Activated naive CD8-positive, alpha-beta T cell treated with anti-CD3 and anti-CD28 coated beads, Interleukin-2, amount 10 ng/mL, durations not matched to agents 7 days and 5 days (primary cell): ENCODE measurements at regions not wholly inside any gene's neighbourhood (a gene's known extent, or its start where the extent isn't known, plus 50 kb on each side); places are given as distances from the start of the nearest gene placed in this dataset.
"Not testable (repeated sequence)": the region's sequence is repeated elsewhere in the genome, so short reads cannot be mapped to it uniquely, and the experiment has no call there.

Experiments
- ATAC-seq: fragments of 150-1000 bp; cut with Tn5 transposase; one replicate; pipeline ENCODE4 v1.10.0; 2021; ENCODE audit warnings: low read depth, moderate library complexity
- POLR2A ChIA-PET: fragments of 350-600 bp; sonication (Branson Sonifier 250); formaldehyde crosslinking; loops from one replicate; lab custom pipeline; 2021; ENCODE audit warnings: antibody characterized with exemption; lab: Charles Lee
- DNase-seq: peaks from one replicate; pipeline ENCODE4 v3.0.0; 2021
- H3K27ac Mint-ChIP-seq: one replicate; pipeline ENCODE4 v1.8.0; 2022; ENCODE audit warnings: mild to moderate bottlenecking, mixed read lengths
- H3K27me3 Mint-ChIP-seq: one replicate; pipeline ENCODE4 v1.8.0; 2022; ENCODE audit warnings: mild to moderate bottlenecking, moderate library complexity, mixed read lengths
- H3K36me3 Mint-ChIP-seq: one replicate; pipeline ENCODE4 v1.8.0; 2021; ENCODE audit warnings: mild to moderate bottlenecking, mixed read lengths
- H3K4me1 Mint-ChIP-seq: one replicate; pipeline ENCODE4 v1.8.0; 2021; ENCODE audit warnings: mixed read lengths
- H3K4me3 Mint-ChIP-seq: one replicate; pipeline ENCODE4 v1.8.0; 2022; ENCODE audit warnings: mild to moderate bottlenecking, moderate library complexity, mixed read lengths
- H3K9me3 Mint-ChIP-seq: one replicate; pipeline ENCODE4 v1.8.0; 2021; ENCODE audit warnings: mixed read lengths

DNA sequence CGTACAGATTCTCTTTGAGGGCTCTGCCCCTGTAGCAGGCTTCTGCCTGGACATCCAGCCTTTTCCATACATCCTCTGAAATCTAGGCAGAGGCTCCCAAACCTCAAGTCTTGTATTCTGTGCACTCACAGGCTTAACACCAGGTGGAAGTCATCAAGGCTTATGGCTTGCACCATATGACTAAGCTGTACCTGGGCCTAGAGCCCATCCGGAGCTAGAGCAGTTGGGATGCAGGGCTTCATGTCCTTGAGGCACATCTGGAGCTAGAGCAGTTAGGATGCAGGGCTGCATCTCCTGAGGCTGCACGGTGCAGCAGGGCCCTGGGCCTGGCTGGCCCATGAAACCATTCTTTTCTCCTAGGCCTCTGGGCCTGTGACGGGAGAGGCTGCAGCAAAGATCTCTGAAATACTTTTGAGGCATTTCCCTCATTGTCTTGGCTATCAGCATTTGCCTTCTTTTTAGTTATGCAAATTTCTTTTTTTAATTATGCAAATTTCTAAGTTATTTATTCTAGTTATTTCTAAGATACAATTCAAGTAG, 98.7 kb downstream of the CD24 start:
- POLR2A ChIA-PET = no interaction called here
- Mint-ChIP-seq H3K9me3 (peaks cover 4% of the 10 kb centered on the region), H3K36me3 (no peaks in the 10 kb centered on the region), H3K27me3 (peaks cover 6% of the 10 kb centered on the region), H3K4me3 (no peak overlapping the region), H3K27ac (no peak overlapping the region), H3K4me1 (no peaks in the 10 kb centered on the region)
- no peak for ATAC-seq
- DNase-seq = no peak

DNA sequence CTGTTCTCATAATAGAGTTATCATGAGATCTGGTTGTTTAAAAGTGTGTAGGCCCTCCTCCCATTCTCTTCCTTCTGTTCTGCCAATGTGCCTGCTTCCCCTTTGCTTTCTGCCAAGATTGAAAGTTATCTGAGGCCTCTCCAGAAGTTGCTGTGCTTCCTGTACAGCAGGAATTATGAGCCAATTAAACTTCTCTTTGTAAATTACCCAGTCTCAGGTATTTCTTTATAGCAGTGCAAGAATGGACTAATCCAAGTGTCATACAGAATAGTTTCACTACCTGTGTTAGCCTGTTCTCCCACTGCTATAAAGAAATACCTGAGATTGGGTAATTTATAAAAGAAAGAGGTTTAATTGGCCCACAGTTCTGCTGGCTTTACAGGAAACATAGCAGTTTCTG, 100.0 kb downstream of the CD24 start:
- peaks cover 5% of the 10 kb centered on the region for H3K27me3 Mint-ChIP-seq
- POLR2A ChIA-PET = no interaction called here
- H3K27ac Mint-ChIP-seq = no peak overlapping the region
- peaks cover 4% of the 10 kb centered on the region for H3K9me3 Mint-ChIP-seq
- H3K4me1 Mint-ChIP-seq = no peaks in the 10 kb centered on the region
- no peaks in the 10 kb centered on the region for H3K36me3 Mint-ChIP-seq
- ATAC-seq = no peak
- H3K4me3 Mint-ChIP-seq = no peak overlapping the region
- DNase-seq = no peak

DNA sequence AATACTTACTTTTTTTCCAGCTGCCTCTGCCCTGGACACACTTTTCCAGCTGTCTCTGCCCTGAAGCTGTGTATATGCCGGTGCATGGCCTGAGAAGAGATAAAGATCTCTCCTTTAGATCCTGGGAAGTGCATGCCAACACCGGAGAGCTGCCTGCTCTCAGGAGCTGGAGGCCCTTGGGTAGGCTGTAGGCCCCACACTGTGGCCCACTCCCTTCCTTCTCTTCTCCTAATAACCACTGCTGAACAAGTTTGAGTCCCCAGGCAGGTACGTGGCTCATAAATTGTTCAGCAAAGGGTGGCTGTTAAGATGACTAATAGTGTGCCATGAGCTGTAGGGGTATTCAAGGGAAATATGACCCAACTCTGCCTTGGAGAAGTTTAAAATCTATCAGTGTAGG, 102.5 kb downstream of the CD24 start:
- Mint-ChIP-seq H3K27me3 (peaks cover 2% of the 10 kb centered on the region), H3K9me3 (peaks cover 4% of the 10 kb centered on the region), H3K4me1 (no peaks in the 10 kb centered on the region), H3K4me3 (no peak overlapping the region), H3K36me3 (no peaks in the 10 kb centered on the region), H3K27ac (no peak overlapping the region)
- POLR2A ChIA-PET = no interaction called here
- DNase-seq = no peak
- ATAC-seq = no peak

DNA sequence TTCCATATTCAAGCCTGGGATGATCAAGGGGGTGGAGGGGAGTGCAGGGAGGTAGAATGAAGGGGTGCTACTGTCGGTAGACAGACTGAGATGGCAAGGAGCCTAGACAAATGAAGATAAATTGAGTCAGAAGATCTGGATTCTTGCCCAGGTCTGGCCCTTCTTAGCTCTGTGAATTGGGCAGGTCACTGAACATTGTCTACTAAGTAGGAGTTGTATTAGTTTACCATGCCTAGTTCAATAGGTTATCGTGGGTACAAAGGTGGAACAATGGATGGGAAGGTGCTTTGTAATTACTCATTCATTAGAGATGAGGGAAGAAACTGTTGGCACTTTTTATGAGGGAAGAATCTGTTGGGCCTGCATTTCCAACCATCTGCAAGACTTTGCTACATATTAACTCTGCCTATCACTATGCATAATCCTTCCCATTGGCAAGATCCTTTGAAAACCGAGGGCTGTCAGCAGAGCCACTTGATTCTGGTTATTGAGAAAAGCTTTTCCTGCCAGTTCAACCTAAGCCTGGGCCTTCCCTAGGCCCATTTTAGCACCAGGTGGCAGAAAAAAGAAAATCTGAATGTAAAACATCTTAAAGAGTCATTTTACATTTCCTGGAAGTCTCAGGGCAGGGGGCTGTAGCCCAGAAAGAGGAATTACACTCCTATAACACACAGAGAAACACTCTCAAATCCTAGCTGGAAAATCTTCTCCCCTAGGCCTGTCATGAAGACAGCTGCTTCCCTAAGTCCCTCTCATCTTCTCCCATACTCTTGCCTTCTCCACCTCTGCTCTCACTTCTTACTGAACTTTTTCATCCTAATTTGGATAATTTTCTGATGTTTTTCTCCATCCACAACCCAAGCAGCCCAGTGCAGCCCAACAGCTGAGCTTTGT, 103.5 kb downstream of the CD24 start:
- POLR2A ChIA-PET = no interaction called here
- H3K36me3 Mint-ChIP-seq = no peaks in the 10 kb centered on the region
- H3K4me3 Mint-ChIP-seq = no peak overlapping the region
- no peaks in the 10 kb centered on the region for H3K4me1 Mint-ChIP-seq
- ATAC-seq (no peak), DNase-seq (no peak)
- H3K9me3 Mint-ChIP-seq = no peaks in the 10 kb centered on the region
- H3K27me3 Mint-ChIP-seq = no peaks in the 10 kb centered on the region
- H3K27ac Mint-ChIP-seq = no peak overlapping the region

DNA sequence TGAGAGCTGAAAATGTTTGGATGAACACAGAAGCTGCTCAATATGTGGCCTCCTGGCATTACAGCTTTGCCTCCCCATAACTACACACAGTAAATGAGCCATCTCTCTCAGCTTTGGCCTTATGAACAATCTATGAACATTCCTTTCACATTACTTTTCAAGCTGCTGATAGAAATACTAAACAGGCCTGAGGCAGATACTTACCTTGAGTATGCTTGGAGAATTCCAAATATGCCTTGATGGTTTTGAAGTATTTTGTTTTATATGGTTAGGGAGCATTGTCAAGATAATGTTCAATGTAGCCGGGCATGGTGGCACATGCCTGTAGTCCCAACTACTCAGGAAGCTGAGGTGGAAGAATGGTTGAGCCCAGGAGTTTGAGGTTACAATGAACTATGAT, 104.5 kb downstream of the CD24 start:
- Mint-ChIP-seq H3K27me3 (no peaks in the 10 kb centered on the region), H3K4me1 (no peaks in the 10 kb centered on the region), H3K27ac (no peak overlapping the region), H3K9me3 (no peaks in the 10 kb centered on the region), H3K4me3 (no peak overlapping the region), H3K36me3 (no peaks in the 10 kb centered on the region)
- no peak for ATAC-seq
- POLR2A ChIA-PET = no interaction called here
- DNase-seq = no peak

DNA sequence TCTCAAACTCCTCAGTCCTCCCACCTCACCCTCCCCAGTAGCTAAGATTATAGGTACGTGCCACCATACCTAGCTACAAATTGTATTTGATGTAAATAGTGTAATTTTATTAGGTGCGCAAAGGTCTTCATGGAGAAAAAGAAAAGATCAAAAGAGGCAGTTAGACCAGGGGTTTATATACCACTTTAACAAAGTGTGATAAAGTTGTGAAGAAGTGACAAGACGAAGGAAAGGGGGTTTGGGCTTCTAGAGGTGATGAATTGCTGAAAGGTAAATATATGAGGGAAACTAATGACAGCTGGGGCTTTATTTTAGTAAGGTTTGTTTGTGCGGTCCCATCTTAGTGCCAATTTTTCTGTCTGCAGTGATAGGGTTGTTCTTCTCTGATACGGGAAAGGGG, 105.3 kb downstream of the CD24 start:
- ATAC-seq (no peak), DNase-seq (no peak)
- Mint-ChIP-seq H3K4me1 (no peaks in the 10 kb centered on the region), H3K27ac (no peak overlapping the region), H3K4me3 (no peak overlapping the region), H3K27me3 (no peaks in the 10 kb centered on the region), H3K36me3 (no peaks in the 10 kb centered on the region), H3K9me3 (no peaks in the 10 kb centered on the region)
- POLR2A ChIA-PET = no interaction called here

DNA sequence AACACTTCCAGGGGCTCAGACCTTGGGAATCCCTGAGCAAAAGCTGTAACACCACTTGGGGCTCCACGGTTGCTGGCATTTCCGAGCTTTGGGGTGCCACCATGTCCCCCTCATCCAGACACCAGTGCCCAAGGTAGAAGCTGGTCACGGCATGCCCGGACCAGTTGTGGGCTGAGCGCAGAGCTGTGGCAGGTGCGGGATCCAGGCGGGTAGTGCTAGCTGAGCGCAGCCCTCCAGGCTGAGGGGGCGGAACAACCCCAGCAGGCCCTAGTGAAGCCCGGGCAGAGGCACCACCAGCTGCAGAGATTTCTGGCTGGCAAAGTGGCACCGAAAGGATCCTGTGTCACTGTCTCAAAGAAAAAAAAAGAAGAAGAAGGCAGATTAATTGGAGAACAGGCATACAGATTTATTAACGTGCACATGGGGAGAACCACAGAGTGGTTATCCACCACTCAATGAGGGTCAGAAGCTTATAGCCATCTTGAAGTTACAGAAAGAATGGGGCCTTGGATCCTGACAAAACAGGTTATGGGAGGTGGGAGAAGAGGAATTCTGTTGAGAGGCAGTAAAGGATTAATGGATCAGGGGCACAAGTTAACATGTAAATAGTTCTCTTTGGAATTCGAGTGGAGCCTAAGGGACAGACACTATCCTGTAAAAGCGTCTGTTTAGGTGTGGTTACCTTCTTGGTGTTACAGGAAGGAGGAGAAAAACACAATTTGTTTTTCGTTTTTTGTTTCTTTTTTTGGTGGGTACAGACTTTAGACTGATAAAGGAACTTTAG, 107.5 kb downstream of the CD24 start:
- no peaks in the 10 kb centered on the region for H3K4me1 Mint-ChIP-seq
- no peaks in the 10 kb centered on the region for H3K36me3 Mint-ChIP-seq
- DNase-seq = no peak
- H3K4me3 Mint-ChIP-seq = no peak overlapping the region
- POLR2A ChIA-PET = no interaction called here
- ATAC-seq = no peak
- H3K27ac Mint-ChIP-seq = no peak overlapping the region
- no peaks in the 10 kb centered on the region for H3K27me3 Mint-ChIP-seq
- peaks cover 3% of the 10 kb centered on the region for H3K9me3 Mint-ChIP-seq

DNA sequence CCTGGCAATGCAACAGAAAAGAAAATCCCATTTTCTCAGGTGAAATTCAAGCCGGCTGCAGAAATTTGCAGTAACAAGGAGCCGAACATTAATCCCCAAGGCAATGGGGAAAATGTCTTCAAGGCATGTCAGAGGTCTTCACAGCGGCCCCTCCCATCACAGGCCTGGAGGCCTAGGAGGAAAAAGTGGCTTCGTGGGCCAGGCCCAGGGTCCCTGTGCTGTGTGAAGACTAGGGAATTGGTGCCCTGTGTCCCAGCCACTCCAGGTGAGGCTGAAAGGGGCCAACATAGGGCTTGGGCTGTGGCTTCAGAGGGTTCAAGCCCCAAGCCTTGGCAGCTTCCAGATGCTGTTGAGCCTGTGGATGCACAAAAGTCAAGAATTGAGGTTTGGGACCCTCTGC, 111.7 kb downstream of the CD24 start:
- no peak overlapping the region for H3K4me3 Mint-ChIP-seq
- H3K9me3 Mint-ChIP-seq = peaks cover 3% of the 10 kb centered on the region
- POLR2A ChIA-PET = no interaction called here
- no peaks in the 10 kb centered on the region for H3K27me3 Mint-ChIP-seq
- ATAC-seq (no peak), DNase-seq (no peak)
- H3K27ac Mint-ChIP-seq = no peak overlapping the region
- no peaks in the 10 kb centered on the region for H3K36me3 Mint-ChIP-seq
- H3K4me1 Mint-ChIP-seq = no peaks in the 10 kb centered on the region

DNA sequence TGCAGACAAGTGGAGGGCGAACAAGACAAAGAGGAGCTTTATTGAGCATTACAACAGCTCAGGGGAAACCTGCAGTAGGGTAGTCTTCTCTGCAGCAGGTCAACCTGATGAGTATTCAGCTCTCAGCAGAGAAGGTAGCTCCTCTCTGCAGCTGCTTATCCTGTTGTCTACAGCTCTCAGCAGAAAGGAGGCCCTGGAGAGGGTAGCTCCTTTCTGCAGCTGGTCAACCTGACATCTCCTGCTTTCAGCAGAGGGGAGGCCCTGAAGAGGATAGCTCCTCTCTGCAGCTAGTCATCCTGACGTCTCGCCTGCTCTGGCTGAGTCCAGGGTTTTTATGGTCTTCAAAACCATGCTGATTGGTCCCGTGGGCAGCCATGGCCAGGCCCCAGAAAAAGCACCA, 113.6 kb downstream of the CD24 start:
- POLR2A ChIA-PET = no interaction called here
- no peaks in the 10 kb centered on the region for H3K4me1 Mint-ChIP-seq
- H3K9me3 Mint-ChIP-seq = peaks cover 3% of the 10 kb centered on the region
- no peaks in the 10 kb centered on the region for H3K27me3 Mint-ChIP-seq
- no peaks in the 10 kb centered on the region for H3K36me3 Mint-ChIP-seq
- H3K27ac Mint-ChIP-seq = no peak overlapping the region
- ATAC-seq (no peak), DNase-seq (no peak)
- H3K4me3 Mint-ChIP-seq = no peak overlapping the region

DNA sequence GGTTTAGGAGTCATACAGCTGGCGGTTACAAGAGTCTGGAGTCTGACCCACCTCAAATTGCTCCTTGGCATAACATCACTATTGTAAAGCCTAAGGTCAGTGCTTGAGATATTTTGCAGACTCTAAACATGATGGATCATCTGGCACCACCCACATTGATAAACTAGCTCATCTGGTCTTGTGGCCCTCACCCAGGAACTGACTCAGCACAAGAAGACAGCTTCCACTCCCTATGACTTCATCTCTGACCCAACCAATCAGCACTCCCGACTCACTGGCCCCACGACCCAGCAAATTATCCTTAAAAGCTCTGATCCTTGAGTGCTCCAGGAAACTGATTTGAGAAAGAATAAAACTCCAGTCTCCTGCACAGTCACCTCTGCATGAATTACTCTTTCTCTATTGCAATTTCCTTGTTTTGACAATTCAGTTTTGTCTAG, 115.9 kb downstream of the CD24 start:
- no peaks in the 10 kb centered on the region for H3K4me1 Mint-ChIP-seq
- H3K4me3 Mint-ChIP-seq = no peak overlapping the region
- DNase-seq (no peak), ATAC-seq (no peak)
- H3K27me3 Mint-ChIP-seq = peaks cover 6% of the 10 kb centered on the region
- no peak overlapping the region for H3K27ac Mint-ChIP-seq
- H3K36me3 Mint-ChIP-seq = no peaks in the 10 kb centered on the region
- H3K9me3 Mint-ChIP-seq = peaks cover 3% of the 10 kb centered on the region
- POLR2A ChIA-PET = no interaction called here

DNA sequence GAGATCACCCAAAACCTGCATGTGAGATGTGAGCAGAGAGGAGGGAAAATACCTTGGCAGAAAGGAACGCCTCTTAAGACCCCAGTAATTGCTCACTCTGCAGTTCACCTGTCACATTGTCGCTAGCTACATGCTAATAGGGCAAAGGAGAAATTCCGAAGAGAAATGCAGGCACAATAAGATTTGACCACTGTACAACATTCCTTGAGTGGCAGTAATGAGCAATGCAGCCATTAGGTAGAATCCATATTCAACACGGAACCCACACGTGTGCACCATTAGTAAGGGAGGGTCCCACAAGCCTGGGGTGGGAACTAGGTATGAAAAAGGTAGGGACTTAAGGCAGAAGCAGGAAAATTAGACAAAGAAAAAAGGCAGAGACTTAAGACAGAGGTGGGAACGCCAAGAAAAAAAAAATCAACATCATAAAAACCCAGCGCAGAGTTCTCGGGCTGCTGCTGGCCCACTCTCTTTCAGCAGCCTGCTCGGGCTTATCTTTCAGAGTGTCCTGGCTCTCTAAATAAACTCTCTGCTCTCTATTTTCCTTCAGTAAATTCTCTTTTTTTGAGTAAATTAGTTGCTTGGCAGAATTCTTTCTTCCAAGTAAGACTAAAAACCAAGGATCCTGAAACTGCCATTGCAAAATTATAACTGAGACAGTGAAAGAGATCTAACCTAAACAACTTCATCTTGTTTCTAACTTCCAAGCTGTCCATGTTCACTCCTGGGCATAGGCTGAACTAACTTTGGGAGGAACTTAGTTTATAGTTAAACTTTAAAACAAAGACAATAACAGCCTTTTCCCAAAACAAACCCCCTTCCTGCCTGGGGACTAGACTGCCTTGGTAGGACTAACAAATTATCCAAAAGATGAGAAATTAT, 116.5 kb downstream of the CD24 start:
- DNase-seq (no peak), ATAC-seq (no peak)
- POLR2A ChIA-PET = no interaction called here
- Mint-ChIP-seq H3K27me3 (peaks cover 6% of the 10 kb centered on the region), H3K4me3 (no peak overlapping the region), H3K4me1 (no peaks in the 10 kb centered on the region), H3K36me3 (no peaks in the 10 kb centered on the region), H3K9me3 (peaks cover 2% of the 10 kb centered on the region), H3K27ac (no peak overlapping the region)

DNA sequence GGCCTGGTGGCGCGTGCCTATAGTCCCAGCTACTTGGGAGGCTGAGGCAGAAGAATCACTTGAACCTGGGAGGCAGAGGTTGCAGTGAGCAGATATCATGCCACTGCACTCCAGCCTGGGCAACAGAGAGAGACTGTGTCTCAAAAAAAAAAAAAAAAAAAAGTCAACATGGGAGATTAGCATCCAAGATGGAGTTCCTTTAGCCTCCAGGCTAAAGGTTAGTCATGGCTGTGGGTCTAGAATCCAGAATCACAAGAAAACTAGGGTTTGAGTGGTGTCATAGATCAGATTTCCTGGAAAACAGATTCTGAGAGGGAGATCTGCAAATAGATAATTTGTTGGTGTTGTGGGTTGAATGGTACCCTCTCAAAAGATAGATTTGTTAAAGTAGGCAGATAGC, 117.2 kb downstream of the CD24 start:
- H3K36me3 Mint-ChIP-seq, POLR2A ChIA-PET, H3K9me3 Mint-ChIP-seq, ATAC-seq, H3K27ac Mint-ChIP-seq, DNase-seq, H3K27me3 Mint-ChIP-seq, H3K4me3 Mint-ChIP-seq, H3K4me1 Mint-ChIP-seq: not testable (repeated sequence)

DNA sequence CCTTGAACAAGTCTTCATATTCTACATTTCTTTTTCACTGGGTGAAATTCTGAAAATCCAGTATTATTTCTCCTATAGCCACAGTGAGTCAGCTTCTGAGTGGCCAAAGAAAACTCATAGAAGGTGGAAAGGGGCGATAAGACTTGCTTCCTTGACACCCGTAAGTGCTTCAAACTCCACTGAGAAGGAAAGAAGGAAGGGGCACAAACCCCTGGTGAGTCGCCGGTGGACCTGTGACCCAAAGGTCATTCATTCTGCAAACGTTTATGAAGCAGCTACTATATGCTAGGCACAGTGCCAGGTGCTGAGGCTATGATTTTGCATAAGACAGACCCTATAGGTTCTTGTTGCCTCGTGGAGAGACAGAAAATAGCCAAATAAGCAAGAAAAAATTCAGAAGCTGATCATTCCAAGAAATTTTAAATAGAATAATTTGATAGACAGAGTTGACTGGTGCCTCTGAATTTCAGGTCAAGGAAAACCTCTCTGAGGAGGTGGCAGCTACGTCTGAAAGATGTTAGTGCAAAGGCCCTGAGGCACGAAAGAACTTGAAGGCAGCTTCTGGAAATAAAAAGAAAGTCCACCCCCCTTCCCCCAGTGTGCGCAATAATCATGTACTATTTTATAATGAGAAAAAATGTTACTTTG, 118.2 kb downstream of the CD24 start:
- POLR2A ChIA-PET = no interaction called here
- no peaks in the 10 kb centered on the region for H3K36me3 Mint-ChIP-seq
- H3K4me1 Mint-ChIP-seq = no peaks in the 10 kb centered on the region
- H3K27ac Mint-ChIP-seq = no peak overlapping the region
- no peaks in the 10 kb centered on the region for H3K9me3 Mint-ChIP-seq
- H3K27me3 Mint-ChIP-seq = peaks cover 9% of the 10 kb centered on the region
- ATAC-seq (no peak), DNase-seq (no peak)
- no peak overlapping the region for H3K4me3 Mint-ChIP-seq
